RPMI8226 (cell line): ENCODE measurements at regions not wholly inside any gene's neighbourhood (a gene's known extent, or its start where the extent isn't known, plus 50 kb on each side); places are given as distances from the start of the nearest gene placed in this dataset.

Experiments
- DNase-seq: peaks from one replicate; pipeline ENCODE4 v3.0.0-alpha.2; 2015

GRCh38 chr3:194837457-194838127, 151.9 kb downstream of the FAM43A start:
- no peak for DNase-seq

- no peak for DNase-seq
Observed at GRCh38 chr3:194838236-194838635, 152.6 kb downstream of the FAM43A start.

GRCh38 chr3:194840661-194841514, 155.2 kb downstream of the FAM43A start:
- DNase-seq, result no peak

- no peak for DNase-seq
Observed at GRCh38 chr3:194841515-194841841, 155.8 kb downstream of the FAM43A start.

- DNase-seq, result no peak
Observed at GRCh38 chr3:194843556-194843955, 157.9 kb downstream of the FAM43A start.

- no peak for DNase-seq
Observed at GRCh38 chr3:194844046-194844445, 158.4 kb downstream of the FAM43A start.

- DNase-seq, result no peak
Observed at GRCh38 chr3:194849166-194849875, 163.6 kb downstream of the FAM43A start.

GRCh38 chr3:194851254-194851653, 165.6 kb downstream of the FAM43A start:
- DNase-seq, result no peak

GRCh38 chr3:194851941-194852340, 166.3 kb downstream of the FAM43A start:
- DNase-seq, result no peak

- no peak for DNase-seq
Observed at GRCh38 chr3:194852345-194852744, 166.7 kb downstream of the FAM43A start.

- peak; percentile 14 for DNase-seq
Observed at GRCh38 chr3:194852831-194853508, 167.3 kb downstream of the FAM43A start.

GRCh38 chr3:194854206-194854605, 168.5 kb downstream of the FAM43A start:
- DNase-seq, result no peak

GRCh38 chr3:194854659-194855390, 169.1 kb downstream of the FAM43A start:
- DNase-seq, result no peak

- no peak for DNase-seq
Observed at GRCh38 chr3:194856296-194856695, 170.6 kb downstream of the FAM43A start.

- no peak for DNase-seq
Observed at GRCh38 chr3:194857469-194858113, 171.9 kb downstream of the FAM43A start.

- DNase-seq, result no peak
Observed at GRCh38 chr3:194858382-194858781, 172.7 kb downstream of the FAM43A start.

GRCh38 chr3:194860725-194861124, 175.0 kb downstream of the FAM43A start:
- no peak for DNase-seq

- DNase-seq, result no peak
Observed at GRCh38 chr3:194861375-194861774, 175.7 kb downstream of the FAM43A start.

- no peak for DNase-seq
Observed at GRCh38 chr3:194865061-194865460, 179.4 kb downstream of the FAM43A start.

- no peak for DNase-seq
Observed at GRCh38 chr3:194865615-194866014, 179.9 kb downstream of the FAM43A start.

- DNase-seq, result no peak
Observed at GRCh38 chr3:194866236-194866635, 180.6 kb downstream of the FAM43A start.
